HG03025 (cell line): ENCODE measurements at regions not wholly inside any gene's neighbourhood (a gene's known extent, or its start where the extent isn't known, plus 50 kb on each side); places are given as distances from the start of the nearest gene placed in this dataset.

Source experiments
- ATAC-seq: cut with Tn5 transposase; IDR thresholded peaks from one replicate; pipeline ENCODE4 v1.9.1; 2021; ENCODE audit warnings: mild to moderate bottlenecking, moderate library complexity; ENCODE audit not compliant: unreplicated experiment, low FRiP score

- no peak for ATAC-seq
Observed at GRCh38 chr18:2306606-2307005, 264.7 kb downstream of the METTL4 start.

GRCh38 chr18:2310886-2311285, 260.4 kb downstream of the METTL4 start:
- no peak for ATAC-seq

GRCh38 chr18:2312440-2312839, 258.9 kb downstream of the METTL4 start:
- ATAC-seq: peak; percentile 81

- no peak for ATAC-seq
Observed at GRCh38 chr18:2313332-2313731, 258.0 kb downstream of the METTL4 start.

- no peak for ATAC-seq
Observed at GRCh38 chr18:2316082-2316750, 255.1 kb downstream of the METTL4 start.

- ATAC-seq: no peak
Observed at GRCh38 chr18:2316751-2317696, 254.3 kb downstream of the METTL4 start.

GRCh38 chr18:2324459-2324858, 246.8 kb downstream of the METTL4 start:
- no peak for ATAC-seq

GRCh38 chr18:2325308-2325849, 245.9 kb downstream of the METTL4 start:
- no peak for ATAC-seq

- ATAC-seq: no peak
Observed at GRCh38 chr18:2325933-2326332, 245.4 kb downstream of the METTL4 start.

GRCh38 chr18:2326999-2327398, 244.3 kb downstream of the METTL4 start:
- no peak for ATAC-seq

GRCh38 chr18:2330764-2331163, 240.5 kb downstream of the METTL4 start:
- ATAC-seq: no peak

- ATAC-seq: no peak
Observed at GRCh38 chr18:2331491-2331890, 239.8 kb downstream of the METTL4 start.

- no peak for ATAC-seq
Observed at GRCh38 chr18:2336690-2337392, 234.5 kb downstream of the METTL4 start.

GRCh38 chr18:2337552-2338141, 233.7 kb downstream of the METTL4 start:
- ATAC-seq: no peak

GRCh38 chr18:2338601-2339000, 232.7 kb downstream of the METTL4 start:
- ATAC-seq: no peak

GRCh38 chr18:2340335-2340734, 231.0 kb downstream of the METTL4 start:
- ATAC-seq: no peak

- no peak for ATAC-seq
Observed at GRCh38 chr18:2348003-2348402, 223.3 kb downstream of the METTL4 start.

- ATAC-seq: no peak
Observed at GRCh38 chr18:2351126-2351850, 220.0 kb downstream of the METTL4 start.

- no peak for ATAC-seq
Observed at GRCh38 chr18:2354292-2354691, 217.0 kb downstream of the METTL4 start.

- no peak for ATAC-seq
Observed at GRCh38 chr18:2356906-2357305, 214.4 kb downstream of the METTL4 start.
